Kidney (tissue), 13 donors: ENCODE measurements at regions not wholly inside any gene's neighbourhood (a gene's known extent, or its start where the extent isn't known, plus 50 kb on each side); places are given as distances from the start of the nearest gene placed in this dataset.

Experiments
- DNase-seq, 5 donors: peaks; one replicate each; pipeline ENCODE4 v3.0.0-alpha.2; 2013 to 2020
- FAIRE-seq: peaks from 2 replicates; lab custom pipeline; 2012; peaks lifted over from hg19 to GRCh38; lab: Jason Lieb, UNC
- H3K27ac ChIP-seq, 2 donors: one replicate each; pipeline ENCODE4 v1.7.0; 2013; ENCODE audit warnings: low read depth in 2 of 2, low read length in 2 of 2, inconsistent platforms in 1 of 2
- H3K27me3 ChIP-seq: one replicate; pipeline ENCODE4 v1.7.1; 2013; ENCODE audit warnings: low read length, inconsistent platforms; ENCODE audit not compliant: control insufficient read depth, insufficient read depth
- H3K36me3 ChIP-seq, 3 donors: one replicate each; pipeline versions ENCODE4 v1.7.0 to v1.7.1; 2013; ENCODE audit warnings: low read length in 3 of 3, control low read depth in 1 of 3, inconsistent platforms in 1 of 3; ENCODE audit not compliant: insufficient read depth in 3 of 3, control insufficient read depth in 2 of 3
- H3K4me1 ChIP-seq, 3 donors: one replicate each; pipeline versions ENCODE4 v1.7.0 to v1.7.1; 2013; ENCODE audit warnings: low read length in 3 of 3, inconsistent platforms in 1 of 3, low read depth in 1 of 3; ENCODE audit not compliant: control insufficient read depth in 2 of 3, insufficient read depth in 2 of 3
- H3K4me3 ChIP-seq, 3 donors: one replicate each; pipeline versions ENCODE4 v1.7.0 to v1.8.1; 2013; ENCODE audit warnings: low read length in 3 of 3, control low read depth in 1 of 3, inconsistent platforms in 1 of 3
- H3K9ac ChIP-seq, 3 donors: one replicate each; pipeline versions ENCODE4 v1.7.0 to v1.7.1; 2013; ENCODE audit warnings: low read length in 3 of 3, control low read depth in 1 of 3, inconsistent platforms in 1 of 3
- H3K9me3 ChIP-seq, 3 donors: one replicate each; pipeline versions ENCODE4 v1.7.0 to v1.7.1; 2013; ENCODE audit warnings: low read length in 3 of 3, control low read depth in 1 of 3, inconsistent platforms in 1 of 3; ENCODE audit not compliant: control insufficient read depth in 2 of 3, insufficient read depth in 1 of 3
- CTCF ChIP-seq: IDR thresholded peaks from 3 replicates; pipeline ENCODE4 v1.5.1; 2012; ENCODE audit warnings: mild to moderate bottlenecking, moderate library complexity, borderline replicate concordance; ENCODE audit not compliant: insufficient read depth; ENCODE audit errors: extremely low read depth
- intact Hi-C: fragments of 100-400 bp; cut with DNase I; formaldehyde crosslinking; loops from one replicate; pipeline ENCODE4 v1.11.1; 2022
- donor health status: control.
- donor health status: control.
- donor health status: control.
- donor health status: control.
- donor health status: control.
- donor health status: DM: yes; HTN: yes; CAD: no.
- donor health status: Normal renal cell carcinoma (clear cell type).

- intact Hi-C loops, result no loop called here
Measured at GRCh38 chr1:239457491-239458143, 71.2 kb downstream of the CHRM3 start.

GRCh38 chr1:239458144-239458500 lies 71.8 kb downstream of the CHRM3 start:
- H3K27me3 ChIP-seq, result no peaks in the 10 kb centered on the region
- no peak for FAIRE-seq
- H3K27ac ChIP-seq, result no peak overlapping the region
- H3K36me3 ChIP-seq, result no peaks in the 10 kb centered on the region
- no peaks in the 10 kb centered on the region for H3K9me3 ChIP-seq
- DNase-seq, result no peak
- no peaks in the 10 kb centered on the region for H3K4me1 ChIP-seq
- no peak overlapping the region for H3K4me3 ChIP-seq
- TF ChIP-seq CTCF, result no peak
- intact Hi-C loops, result no loop called here
- no peak overlapping the region for H3K9ac ChIP-seq

More at GRCh38 chr1:239457491-239458143, 71.2 kb downstream of the CHRM3 start:
- Histone ChIP-seq H3K9ac (no peak overlapping the region), H3K9me3 (no peaks in the 10 kb centered on the region), H3K27ac (no peak overlapping the region), H3K27me3 (no peaks in the 10 kb centered on the region), H3K4me1 (no peaks in the 10 kb centered on the region), H3K4me3 (no peak overlapping the region), H3K36me3 (no peaks in the 10 kb centered on the region)
- FAIRE-seq, result no peak
- no peak for TF ChIP-seq CTCF
- DNase-seq, result no peak

GRCh38 chr1:239467730-239468129 lies 81.4 kb downstream of the CHRM3 start:
- no peak for DNase-seq
- no peak for FAIRE-seq
- no peaks in the 10 kb centered on the region for H3K9me3 ChIP-seq
- H3K27me3 ChIP-seq, result no peaks in the 10 kb centered on the region
- TF ChIP-seq CTCF, result no peak
- no peak overlapping the region for H3K9ac ChIP-seq
- no peaks in the 10 kb centered on the region for H3K4me1 ChIP-seq
- H3K36me3 ChIP-seq, result no peaks in the 10 kb centered on the region
- H3K4me3 ChIP-seq, result no peak overlapping the region
- intact Hi-C loops, result no loop called here
- H3K27ac ChIP-seq, result no peak overlapping the region

GRCh38 chr1:239478069-239478468 lies 91.7 kb downstream of the CHRM3 start:
- intact Hi-C loops, result no loop called here
- no peak for FAIRE-seq
- Histone ChIP-seq H3K9me3 (peaks cover 0 to 17% (median 0%) of the 10 kb centered on the region in 3 donors), H3K9ac (no peak overlapping the region), H3K4me1 (no peaks in the 10 kb centered on the region), H3K4me3 (no peak overlapping the region), H3K27ac (no peak overlapping the region), H3K36me3 (no peaks in the 10 kb centered on the region), H3K27me3 (no peaks in the 10 kb centered on the region)
- DNase-seq, result no peak
- no peak for TF ChIP-seq CTCF
